SK-N-MC (cell line): ENCODE measurements at regions not wholly inside any gene's neighbourhood (a gene's known extent, or its start where the extent isn't known, plus 50 kb on each side); places are given as distances from the start of the nearest gene placed in this dataset.

Experiments
- FOXP2 ChIP-seq: optimal IDR thresholded peaks from 2 replicates; pipeline ENCODE3; 2011; ENCODE audit warnings: mild to moderate bottlenecking, moderate library complexity; ENCODE audit not compliant: insufficient read depth; ENCODE audit errors: extremely low read length, control extremely low read depth
- POLR2AphosphoS5 ChIP-seq: IDR thresholded peaks from 2 replicates; pipeline ENCODE4 v1.6.1; 2012; ENCODE audit warnings: mild to moderate bottlenecking, low read depth, low read length, borderline replicate concordance

GRCh38 chr4:54607521-54607920 lies 50.2 kb upstream of the KIT start:
- TF ChIP-seq POLR2AphosphoS5 (no peak), FOXP2 (no peak)
